Endothelial cell of hepatic sinusoid (primary cell): ENCODE measurements at regions not wholly inside any gene's neighbourhood (a gene's known extent, or its start where the extent isn't known, plus 50 kb on each side); places are given as distances from the start of the nearest gene placed in this dataset.
"Not testable (repeated sequence)": the region's sequence is repeated elsewhere in the genome, so short reads cannot be mapped to it uniquely, and the experiment has no call there.

Experiments
- in situ Hi-C: cut with HindIII; loops from 2 replicates; pipeline ENCODE4 v1.10.0; 2017; ENCODE audit warnings: low sequenced_read_pairs

- in situ Hi-C loops = no loop called here
Measured at GRCh38 chr5:124891179-124891578, 144.7 kb upstream of the ZNF608 start.

- in situ Hi-C loops = no loop called here
Measured at GRCh38 chr5:124892185-124892848, 145.9 kb upstream of the ZNF608 start.

DNA sequence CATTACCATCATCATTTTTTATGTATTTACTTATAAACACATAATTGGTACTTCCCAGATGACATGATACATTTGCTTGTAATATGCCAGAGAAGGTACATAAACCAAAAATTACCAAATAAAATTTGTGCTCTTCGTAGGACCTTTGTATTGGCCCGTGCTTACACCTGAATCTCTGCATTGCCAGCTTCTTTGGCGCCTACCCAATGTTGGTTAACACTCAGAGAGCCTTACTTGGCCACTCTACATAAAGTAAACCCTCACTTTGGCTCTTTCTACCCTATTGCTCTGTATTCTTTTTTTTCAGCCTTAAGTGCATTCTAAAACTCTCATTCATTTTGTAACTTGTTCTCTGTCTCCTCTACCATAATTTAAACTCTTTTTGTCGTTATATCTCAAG is 148.1 kb upstream of the ZNF608 start:
- in situ Hi-C loops = no loop called here

- in situ Hi-C loops = no loop called here
Measured at GRCh38 chr5:124895236-124895635, 148.8 kb upstream of the ZNF608 start.

DNA sequence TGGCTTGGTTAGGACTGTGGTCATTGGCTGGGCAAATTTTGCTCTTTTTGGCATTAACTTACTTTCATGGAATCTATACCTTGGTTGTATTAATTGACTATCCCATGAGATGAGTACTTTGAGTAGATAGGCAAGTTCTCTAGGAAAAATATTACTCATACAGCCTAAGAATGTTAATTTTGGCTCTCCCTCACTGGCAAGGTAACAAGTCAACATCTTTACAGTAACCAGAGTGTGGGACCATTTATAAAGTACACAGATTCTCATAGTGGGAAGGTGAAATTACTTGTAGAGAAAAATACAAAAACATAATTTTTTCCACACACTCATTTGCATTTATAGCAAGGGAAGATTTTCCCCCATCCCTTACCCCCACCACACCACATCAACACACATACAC is 154.6 kb upstream of the ZNF608 start:
- in situ Hi-C loops = no loop called here

- in situ Hi-C loops = no loop called here
Measured at GRCh38 chr5:124902097-124902821, 155.8 kb upstream of the ZNF608 start.

- in situ Hi-C loops = no loop called here
Measured at GRCh38 chr5:124905256-124906130, 159.1 kb upstream of the ZNF608 start.

- in situ Hi-C loops = no loop called here
Measured at GRCh38 chr5:124906339-124907097, 160.1 kb upstream of the ZNF608 start.

DNA sequence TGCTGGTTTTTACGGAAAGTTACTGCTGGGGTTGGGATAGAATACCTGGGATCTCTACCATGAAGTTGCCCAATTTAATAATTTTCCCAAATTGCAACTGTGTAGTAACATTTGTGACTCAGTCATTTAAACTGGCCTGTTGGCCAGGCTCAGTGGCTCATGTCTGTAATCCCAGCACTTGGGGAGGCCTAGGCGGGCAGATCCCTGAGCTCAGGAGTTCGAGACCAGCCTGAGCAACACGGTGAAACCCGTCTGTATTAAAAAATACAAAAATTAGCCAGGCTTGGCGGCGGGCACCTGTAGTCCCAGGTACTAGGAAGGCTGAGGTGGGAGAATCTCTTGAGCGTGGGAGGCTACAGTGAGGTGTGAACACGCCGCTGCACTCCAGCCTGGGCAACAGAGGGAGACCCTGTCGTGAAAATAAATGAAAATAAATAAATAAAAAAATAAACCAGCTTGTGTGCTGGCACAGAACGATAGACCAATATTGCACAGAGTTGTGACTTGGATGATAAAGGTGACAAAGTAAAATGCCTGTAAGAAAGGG is 160.7 kb upstream of the ZNF608 start:
- in situ Hi-C loops = no loop called here

GRCh38 chr5:124908581-124909451 is 162.4 kb upstream of the ZNF608 start:
- in situ Hi-C loops = no loop called here

DNA sequence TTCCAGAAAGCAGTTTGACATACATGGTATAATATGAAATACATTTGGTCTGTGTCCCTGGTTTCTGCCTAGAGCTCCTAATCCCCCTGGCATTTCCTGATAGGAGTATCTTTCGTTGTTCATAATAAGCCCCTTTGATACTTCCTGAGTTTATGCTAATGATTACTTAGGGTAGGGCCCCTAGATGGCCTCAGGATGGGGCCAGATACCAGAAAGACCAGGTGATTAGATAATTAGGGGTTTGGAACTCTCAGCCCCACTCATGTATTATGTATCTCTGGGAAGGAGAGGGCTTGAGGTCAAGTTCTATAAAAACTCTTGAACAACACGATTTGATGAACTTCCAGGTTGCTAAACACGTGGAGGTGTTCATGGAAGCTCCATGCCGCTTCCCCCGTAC is 163.3 kb upstream of the ZNF608 start:
- in situ Hi-C loops = no loop called here

DNA sequence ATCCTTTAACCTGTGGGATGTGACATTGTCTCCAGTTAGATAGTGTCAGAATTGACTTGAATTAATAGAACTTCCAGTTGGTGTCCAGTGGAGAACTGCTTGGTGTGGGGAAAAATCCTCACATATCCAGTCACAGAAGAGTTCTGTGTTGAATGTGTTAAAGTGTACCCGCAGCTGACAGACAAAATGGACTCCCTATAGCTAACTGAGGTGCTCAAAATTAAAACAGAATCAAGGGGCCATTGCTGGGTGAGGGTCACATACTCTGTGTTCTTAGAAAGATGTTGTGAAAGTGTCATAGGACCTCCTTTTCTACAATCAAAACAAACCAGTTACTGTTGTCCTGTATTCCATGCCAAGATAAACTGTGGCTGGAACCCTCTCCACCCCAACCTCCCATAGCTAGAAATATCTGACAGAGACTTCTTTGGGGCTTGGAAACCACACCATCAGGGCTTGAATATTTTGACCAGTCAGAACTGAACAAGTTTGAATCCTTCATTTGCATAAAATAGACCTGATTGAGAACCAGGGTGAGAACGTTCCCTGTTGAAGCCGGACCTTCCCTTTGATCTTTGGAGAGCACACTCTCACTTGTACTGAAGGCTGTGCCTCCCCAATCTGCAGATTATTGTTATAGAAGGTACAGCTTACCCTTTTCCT is 164.0 kb upstream of the ZNF608 start:
- in situ Hi-C loops = no loop called here

DNA sequence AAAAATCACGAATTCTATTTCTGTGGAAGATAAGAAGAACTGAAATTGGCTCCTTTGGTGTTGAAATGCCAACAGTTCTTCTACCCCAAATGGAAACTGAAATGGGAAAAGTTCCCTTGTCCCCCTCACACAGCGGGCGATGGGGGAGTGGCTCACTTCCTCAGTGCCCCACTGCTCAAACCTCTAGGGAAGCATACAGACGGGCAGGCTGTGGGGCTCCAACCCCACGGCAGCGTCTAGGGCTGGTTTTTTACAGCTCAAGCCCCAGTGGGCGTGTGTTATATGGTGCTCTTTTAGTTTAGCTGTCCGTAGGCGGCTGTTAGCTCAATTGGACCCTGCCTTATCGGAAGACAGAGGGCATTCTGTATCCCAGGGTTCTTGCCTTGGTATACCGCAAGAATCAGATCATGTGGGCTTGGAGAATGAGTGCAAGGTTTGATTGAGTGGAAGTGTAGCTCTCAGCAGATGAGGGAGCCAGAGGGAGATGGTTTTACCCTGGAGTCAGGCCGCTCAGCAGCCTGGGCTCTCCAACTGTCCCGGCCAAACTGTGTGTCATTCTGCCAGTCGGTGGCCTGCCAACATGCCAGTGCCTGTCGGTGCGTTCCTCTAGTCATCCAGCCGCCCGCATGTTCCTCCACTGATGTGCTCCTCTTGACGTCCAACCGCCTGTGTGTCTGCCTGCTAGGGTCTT is 166.3 kb upstream of the ZNF608 start:
- in situ Hi-C loops = no loop called here

DNA sequence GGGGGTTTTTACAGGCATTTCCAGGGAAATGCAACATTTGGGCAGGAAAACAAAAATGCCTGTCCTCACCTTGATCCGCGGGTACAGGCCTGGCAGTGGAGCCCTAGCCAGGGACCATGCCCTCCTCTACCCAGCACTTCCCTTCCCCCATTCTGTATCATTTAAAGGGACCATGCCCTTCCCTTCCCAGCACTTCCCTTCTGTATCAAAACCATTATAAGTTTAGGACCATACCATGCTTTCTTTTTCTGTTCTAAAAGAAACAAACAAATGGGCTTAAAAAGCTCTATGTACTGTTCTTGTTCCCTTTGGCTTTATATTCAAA is 166.9 kb upstream of the ZNF608 start:
- in situ Hi-C loops = no loop called here

- in situ Hi-C loops = not testable (repeated sequence)
Measured at GRCh38 chr5:124916313-124916712, 169.9 kb upstream of the ZNF608 start.

GRCh38 chr5:124918618-124919017 is 172.2 kb upstream of the ZNF608 start:
- in situ Hi-C loops = no loop called here

DNA sequence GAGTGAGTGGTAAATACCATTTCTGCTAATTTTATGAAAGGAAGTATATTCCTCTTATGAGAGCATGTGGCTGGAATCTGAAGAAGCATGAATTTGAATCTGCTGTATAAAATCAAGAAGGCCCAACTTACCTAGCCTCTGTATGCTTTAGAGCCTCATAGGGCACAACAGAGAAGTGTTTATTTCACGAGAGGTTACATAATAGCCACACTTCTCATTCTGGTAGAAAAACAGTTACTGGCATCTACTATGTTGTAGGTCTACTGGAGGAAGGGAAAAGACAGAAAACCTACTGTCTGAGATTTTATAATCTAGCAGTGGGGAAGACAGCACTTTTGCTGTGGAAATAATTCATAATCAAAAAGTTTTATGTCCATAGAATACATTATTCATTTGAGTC is 172.6 kb upstream of the ZNF608 start:
- in situ Hi-C loops = no loop called here

GRCh38 chr5:124919747-124920525 is 173.5 kb upstream of the ZNF608 start:
- in situ Hi-C loops = no loop called here
